ENCODE measurements at regions not wholly inside any gene's neighbourhood (a gene's known extent, or its start where the extent isn't known, plus 50 kb on each side); places are given as distances from the start of the nearest gene placed in this dataset.
"Not testable (repeated sequence)": the region's sequence is repeated elsewhere in the genome, so short reads cannot be mapped to it uniquely, and the experiment has no call there.

DNA sequence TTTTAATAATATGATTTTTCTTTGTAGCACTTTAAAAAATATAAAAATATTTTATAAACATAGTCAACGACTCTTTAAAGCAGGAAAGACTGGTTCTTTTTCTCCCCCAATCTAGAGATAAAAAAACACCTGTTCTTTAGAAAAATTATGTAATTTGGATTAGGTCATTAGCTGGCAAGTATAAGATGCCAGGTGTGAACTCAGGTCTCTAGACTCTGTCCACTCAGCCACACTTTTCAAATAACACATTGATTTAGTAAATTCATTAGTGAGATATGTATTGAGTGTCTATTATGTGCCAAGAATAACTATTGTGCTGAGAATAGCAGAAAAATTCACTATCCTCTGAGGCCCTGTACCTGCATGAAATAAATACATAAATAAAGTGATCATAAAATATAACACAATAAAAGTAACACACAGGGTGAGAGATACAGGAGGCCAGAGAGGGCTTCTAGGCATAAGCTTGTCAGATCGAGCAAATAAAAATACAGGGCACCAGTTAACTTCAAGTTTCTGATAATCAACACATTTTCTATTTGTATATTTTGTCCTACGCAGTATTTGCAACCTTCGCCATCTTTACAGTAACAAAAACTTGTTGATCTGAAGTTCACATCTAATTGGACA lies 867.1 kb upstream of the GBE1 start:
- FAIRE-seq (no peak), DNase-seq (ENCODE audit: low spot score) (no peak)

DNA sequence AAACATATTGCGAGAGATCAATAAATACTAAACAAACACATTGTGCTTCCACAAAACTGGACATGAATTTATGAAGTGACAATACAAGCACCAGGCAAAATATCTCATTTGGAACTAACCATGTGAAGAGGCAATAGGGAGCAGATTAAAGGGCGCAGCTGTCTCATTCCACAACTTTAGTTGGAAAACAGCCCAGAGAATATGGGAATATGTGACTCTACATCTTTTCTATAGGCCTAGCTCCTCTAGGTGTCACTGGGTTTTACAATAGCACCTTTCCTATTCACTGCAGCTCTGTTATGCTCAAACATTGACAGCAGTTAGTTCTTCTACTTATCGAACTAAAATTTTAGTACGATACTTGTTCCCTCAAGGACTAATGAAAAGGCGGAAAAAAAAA lies 866.3 kb upstream of the GBE1 start:
- FAIRE-seq (no peak), DNase-seq (ENCODE audit: low spot score) (no peak)

DNA sequence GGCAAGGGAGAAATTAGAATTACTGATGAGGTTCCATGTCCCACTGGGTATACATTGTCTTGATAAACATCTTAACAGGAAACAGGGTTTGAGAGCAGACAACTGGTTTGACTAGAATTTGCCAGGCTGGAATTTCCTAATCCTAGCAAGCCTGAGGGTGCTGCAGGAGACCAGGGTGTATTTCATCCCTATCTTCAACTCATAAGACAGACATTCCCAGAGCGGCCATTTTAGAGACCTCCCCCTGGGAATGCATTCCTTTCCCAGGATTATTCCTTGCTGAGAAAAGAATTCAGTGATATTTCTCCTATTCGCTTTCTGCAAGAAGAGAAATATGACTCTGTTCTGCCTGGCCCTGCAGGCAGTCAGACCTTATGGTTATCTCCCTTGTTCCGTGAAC lies 859.3 kb upstream of the GBE1 start:
- FAIRE-seq; DNase-seq (ENCODE audit: low spot score): not testable (repeated sequence)

DNA sequence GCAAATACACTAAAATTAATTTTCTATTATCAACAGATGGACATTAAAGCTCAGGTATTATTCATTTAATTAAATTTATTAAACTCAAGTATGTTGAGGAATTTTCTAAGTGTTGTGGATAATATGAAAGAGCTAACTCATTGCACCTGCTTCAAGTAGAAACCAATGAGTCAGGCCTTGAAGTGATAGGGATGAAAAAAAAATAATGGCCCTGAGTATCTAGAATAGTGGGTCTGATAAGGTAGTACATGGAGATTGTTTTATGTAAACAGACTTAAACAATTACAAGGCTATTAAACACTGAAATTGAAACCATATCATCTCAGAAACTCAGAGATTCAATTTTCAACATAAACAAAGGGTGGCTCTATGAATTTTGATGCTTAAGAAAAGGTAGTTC lies 857.1 kb upstream of the GBE1 start:
- FAIRE-seq (no peak), DNase-seq (ENCODE audit: low spot score) (no peak)

DNA sequence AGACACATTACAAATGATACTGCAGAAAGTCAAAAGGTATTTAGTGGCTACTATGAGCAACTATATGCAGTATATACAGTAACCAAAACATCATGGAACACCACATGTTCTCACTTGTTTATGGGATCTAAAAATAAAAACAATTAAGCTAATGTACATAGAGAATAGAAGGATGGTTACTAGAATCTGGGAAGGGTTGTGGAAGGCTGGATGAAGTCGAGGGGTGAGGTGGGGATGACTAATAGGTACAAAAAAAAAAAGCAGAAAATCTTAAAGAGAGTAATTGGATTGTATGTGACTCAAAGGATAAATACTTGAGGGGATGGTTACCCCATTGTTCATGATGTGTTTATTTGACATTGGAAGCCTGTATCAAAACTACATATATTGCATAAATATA lies 848.8 kb upstream of the GBE1 start:
- DNase-seq (ENCODE audit: low spot score) (no peak), FAIRE-seq (no peak)

DNA sequence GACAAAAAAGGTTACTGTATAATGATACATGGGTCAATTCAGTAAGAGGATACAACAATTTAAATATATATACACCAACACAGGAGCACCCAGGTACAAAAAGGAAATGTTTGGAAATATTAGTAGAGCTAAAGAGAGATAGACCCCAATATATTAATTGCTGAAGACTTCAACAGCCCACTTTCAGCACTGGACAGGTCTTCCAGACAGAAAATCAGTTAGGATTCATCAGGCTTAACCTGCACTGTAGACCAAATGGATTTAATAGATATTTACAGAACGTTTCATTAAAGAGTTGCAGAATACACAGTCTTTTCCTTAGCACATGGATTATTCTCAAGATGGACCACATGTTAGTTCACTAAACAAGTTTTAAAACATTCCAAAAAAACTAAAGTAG lies 845.9 kb upstream of the GBE1 start:
- no peak for FAIRE-seq
- DNase-seq (ENCODE audit: low spot score): no peak

DNA sequence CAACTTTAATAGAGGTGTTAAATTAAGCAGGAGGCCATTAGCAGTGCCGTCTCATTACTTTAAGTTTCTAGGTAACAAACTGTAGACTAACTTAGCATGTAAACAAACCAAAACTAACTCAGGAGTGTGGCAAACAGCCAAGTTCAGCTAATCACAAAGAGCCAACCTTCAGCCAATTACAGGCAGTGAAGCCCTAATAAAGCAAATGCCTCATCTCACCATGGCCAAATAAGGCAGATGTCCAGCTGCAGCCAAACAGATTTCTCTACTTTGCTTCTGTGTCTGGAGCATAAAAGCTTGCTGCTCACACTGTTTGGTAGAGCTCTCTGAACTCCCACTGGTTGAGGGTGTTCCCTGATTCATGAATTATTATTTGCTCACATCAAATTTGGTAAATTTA lies 835.4 kb upstream of the GBE1 start:
- no peak for DNase-seq (ENCODE audit: low spot score)
- FAIRE-seq: no peak

DNA sequence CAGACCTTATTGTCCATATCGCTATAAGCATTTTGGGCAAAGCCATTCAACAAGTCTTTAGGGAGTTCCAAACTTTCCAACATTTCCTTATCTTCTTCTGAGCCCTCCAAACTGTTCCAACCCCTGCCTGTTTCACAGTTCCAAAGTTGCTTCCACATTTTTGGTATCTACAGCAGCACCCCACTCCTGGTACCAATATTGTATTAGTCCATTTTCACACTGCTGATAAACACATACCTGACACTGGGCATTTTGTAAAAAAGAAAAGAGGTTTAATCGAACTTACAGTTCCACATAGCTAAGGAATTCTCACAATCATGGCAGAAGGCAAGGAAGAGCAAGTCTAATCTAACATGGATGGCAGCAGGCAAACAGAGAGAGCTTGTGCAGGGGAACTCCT lies 834.1 kb upstream of the GBE1 start:
- no peak for DNase-seq (ENCODE audit: low spot score)
- no peak for FAIRE-seq

DNA sequence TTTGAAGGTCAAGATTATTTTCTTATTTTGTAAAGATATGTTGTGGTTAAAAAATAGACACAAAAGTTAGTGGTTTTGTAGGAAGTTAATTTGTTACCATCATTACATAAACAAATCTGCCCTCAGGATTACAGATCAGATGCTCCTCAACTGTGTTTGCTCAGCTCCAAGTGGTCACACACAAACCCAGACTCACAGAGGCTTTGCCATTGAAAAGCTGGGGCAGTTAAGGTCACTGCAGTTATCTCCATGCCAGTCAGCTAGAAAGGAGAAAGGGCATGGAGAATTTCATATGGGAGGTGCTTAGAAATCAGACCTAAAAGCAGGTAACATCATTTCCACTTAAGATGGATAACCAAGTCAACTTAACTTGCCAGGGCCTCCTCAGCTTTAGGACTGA lies 825.7 kb upstream of the GBE1 start:
- DNase-seq (ENCODE audit: low spot score) (no peak), FAIRE-seq (no peak)

DNA sequence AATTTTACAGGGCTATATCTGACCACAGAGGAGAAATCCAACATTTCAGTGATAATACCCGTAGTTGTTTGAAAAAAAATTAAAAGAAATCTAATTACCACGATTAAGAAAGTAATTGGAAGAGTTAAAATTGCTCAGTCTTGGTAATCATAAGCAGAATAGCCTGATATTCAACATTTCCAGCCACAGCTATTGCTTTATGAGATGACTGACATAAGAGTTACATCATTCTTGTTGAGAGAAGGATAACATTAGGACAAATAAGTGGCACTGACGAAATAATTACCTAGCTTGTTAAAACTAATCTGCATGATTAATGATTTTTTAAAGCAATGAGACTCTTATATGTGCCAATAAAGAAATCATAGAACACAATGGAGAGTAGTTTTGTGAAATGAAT lies 825.0 kb upstream of the GBE1 start:
- no peak for FAIRE-seq
- DNase-seq (ENCODE audit: low spot score): no peak

DNA sequence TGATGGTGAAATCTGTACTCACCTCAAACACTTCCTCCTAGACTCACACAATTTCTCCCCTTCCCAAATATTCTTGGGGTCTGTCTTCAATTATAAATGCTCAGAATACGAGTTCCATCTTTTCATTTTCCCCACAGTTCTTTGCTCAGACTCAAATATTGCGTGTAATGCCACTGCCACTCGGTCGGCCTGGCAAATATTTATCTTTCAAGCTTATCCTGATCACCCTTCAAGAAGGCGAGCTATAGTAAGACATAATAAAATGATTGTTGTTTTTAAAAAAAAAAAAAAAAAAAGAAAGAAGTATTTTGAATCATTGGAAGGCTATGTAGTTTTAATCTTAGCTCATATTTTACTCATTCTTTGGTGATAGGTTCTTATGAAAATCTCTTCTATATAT lies 824.6 kb upstream of the GBE1 start:
- not testable (repeated sequence) for FAIRE-seq; DNase-seq (ENCODE audit: low spot score)

DNA sequence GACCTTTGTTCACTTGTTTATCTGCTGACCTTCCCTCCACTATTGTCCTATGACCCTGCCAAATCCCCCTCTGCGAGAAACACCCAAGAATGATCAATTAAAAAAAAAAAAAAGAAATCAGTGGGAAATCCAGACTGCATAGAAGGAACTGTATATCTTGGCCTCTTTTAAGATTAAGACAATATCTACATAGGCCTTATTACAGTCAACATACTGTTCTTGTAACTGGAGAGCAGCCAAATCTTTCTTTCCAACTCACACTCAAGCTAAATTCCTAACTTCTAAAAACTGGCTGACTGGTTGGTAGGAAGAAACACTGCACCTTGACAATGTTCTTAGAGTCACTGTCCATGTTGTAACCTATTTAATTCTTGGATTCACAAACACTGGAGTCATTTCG lies 824.1 kb upstream of the GBE1 start:
- not testable (repeated sequence) for FAIRE-seq

DNA sequence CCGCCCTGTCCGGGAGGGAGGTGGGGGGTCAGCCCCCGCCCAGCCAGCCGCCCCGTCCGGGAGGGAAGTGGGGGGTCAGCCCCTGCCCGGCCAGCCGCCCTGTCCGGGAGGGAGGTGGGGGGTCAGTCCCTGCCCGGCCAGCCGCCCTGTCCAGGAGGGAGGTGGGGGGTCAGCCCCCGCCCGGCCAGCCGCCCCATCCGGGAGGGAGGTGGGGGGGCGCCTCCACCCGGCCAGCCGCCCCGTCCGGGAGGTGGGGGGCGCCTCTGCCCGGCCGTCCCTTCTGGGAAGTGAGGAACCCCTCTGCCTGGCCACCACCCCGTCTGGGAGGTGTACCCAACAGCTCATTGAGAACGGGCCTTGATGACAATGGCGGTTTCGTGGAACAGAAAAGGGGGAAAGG lies 823.4 kb upstream of the GBE1 start:
- DNase-seq (ENCODE audit: low spot score); FAIRE-seq: not testable (repeated sequence)

More for the DNA sequence above, 824.1 kb upstream of the GBE1 start:
- not testable (repeated sequence) for DNase-seq (ENCODE audit: low spot score)

DNA sequence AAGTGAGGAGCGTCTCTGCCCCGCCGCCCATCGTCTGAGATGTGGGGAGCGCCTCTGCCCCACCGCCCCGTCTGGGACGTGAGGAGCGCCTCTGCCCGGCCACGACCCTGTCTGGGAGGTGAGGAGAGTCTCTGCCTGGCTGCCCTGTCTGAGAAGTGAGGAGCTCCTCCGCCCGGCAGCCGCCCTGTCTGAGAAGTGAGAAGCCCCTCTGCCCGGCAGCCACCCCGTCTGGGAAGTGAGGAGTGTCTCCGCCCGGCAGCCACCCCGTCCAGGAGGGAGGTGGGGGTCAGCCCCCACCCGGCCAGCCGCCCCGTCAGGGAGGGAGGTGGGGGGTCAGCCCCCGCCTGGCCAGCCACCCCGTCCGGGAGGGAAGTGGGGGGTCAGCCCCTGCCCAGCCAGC lies 823.0 kb upstream of the GBE1 start:
- not testable (repeated sequence) for FAIRE-seq; DNase-seq (ENCODE audit: low spot score)

DNA sequence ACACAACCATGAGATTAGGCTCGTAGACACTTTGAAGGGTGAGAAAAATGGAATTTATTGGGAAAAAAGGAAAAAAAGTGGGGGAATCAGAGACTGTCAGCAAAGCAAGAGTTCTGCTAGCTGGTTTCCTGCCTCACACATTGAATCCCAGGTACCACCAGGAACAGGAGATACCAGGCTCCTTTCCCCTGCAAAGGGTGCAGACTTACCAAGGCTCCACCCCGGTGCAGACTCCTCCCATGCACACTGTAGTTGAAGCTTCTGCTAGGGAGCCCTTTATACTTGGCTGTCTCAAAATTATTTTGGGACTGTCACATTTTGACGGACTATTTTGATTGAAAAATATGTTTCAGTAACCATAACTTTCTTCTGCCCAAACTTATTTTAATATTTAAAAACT lies 819.9 kb upstream of the GBE1 start:
- FAIRE-seq (no peak), DNase-seq (ENCODE audit: low spot score) (no peak)

DNA sequence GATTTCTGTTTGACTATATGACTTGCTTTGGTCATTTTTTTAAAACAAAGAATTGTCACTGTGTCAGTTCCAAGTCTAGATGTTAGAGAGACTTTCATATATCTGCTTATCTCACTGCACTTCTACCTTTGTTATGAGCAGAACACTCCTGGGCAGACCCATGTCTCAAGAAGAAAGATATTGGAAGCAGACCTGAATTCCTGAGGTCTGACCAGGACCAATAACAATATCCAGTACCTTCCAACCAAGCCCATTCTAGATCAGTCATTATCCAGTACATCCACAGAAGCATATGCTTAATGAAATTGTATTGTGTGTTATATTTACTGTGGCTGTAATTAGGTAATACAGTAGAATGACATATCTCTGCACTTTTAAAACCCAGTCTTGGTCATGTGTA lies 811.3 kb upstream of the GBE1 start:
- FAIRE-seq: no peak
- DNase-seq (ENCODE audit: low spot score): no peak

DNA sequence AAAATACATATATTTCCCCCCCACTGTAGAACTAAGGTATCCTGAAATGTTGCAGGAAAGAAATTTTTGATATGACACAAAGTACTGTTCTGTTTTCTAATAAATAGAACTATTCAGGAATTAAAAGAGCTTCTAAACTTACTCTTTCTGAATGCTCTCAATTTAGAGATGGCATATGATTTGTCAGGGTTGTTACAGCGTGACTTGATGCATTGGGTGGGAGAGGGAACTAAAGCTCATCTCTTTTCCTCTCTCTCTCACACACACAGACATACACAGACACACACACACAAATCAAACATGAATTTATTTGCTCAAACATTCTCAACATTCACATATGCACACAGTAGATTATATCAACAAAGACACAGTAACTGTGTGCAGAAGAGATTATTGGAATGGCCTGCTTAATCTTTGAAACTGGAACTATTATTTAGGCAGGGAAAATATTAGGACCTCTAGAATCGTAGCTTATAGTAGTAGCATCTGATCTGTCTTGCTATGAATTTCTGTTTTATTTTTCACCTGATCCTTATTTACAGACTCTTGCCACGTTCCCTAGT lies 807.4 kb upstream of the GBE1 start:
- FAIRE-seq (no peak), DNase-seq (ENCODE audit: low spot score) (no peak)

DNA sequence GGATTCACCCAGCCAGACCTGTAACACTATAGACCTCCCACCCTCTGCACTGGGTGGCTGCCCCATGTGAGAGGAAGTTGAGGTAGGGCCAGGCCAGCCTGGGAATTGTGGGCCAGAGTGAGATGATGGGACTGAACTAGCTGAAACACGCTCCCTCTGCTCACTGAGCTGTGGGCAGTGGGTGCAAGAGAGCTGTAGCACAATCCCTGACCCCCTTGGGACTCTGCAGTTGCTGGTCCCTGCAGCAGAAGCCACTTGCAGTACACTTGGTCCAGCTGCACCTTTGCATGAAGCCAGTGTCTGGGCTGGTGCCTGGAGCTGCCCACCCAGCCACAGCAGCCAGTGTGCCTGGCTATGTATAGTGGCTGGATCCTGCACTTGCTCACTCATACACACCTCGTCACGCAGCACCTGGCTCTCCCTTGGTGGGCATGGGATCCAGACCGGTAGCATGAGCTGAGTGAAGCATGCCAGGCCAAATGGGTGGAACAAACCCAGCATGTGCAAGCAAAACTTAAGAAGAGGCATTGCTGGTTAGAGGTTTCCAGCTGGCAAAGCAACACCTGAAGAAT lies 805.7 kb upstream of the GBE1 start:
- DNase-seq (ENCODE audit: low spot score) (no peak), FAIRE-seq (no peak)

DNA sequence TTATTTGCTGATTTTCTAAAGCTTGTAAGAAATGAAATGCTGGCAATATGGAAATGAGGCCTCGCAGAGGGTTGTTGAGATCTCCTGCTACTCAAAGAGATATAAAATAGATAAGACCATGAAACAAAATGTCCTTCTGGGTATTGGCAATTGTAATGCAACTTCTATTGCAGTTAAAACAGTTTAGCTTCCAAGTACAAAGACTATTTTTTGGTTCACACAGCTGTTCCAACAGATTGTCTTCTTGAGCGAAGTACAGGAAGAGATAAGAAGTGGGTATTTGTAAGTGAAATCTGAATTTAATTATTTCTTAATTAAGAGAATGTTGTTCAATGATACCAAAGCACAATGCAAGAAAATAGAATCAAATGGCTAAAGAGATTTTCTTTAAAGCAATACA lies 801.5 kb upstream of the GBE1 start:
- FAIRE-seq: no peak

DNA sequence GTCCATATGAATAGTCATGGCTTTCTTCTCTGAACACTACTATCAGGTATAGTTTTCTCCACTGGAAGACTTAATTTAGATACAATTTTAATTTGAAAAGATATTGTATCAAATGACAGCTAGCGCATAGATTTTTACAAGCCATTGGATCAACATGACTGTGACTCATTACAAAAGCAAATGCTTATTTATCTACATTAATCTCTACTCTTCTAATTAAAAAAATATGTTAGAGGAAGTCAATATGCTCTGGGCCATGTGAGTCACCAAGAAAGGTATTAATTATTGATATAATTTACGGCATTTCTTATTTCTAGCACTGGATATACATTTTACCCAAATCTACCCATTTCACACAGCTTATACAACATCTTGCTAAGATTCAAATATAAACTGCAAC lies 800.3 kb upstream of the GBE1 start:
- FAIRE-seq (no peak), DNase-seq (ENCODE audit: low spot score) (no peak)

More for the DNA sequence above, 801.5 kb upstream of the GBE1 start:
- no peak for DNase-seq (ENCODE audit: low spot score)

DNA sequence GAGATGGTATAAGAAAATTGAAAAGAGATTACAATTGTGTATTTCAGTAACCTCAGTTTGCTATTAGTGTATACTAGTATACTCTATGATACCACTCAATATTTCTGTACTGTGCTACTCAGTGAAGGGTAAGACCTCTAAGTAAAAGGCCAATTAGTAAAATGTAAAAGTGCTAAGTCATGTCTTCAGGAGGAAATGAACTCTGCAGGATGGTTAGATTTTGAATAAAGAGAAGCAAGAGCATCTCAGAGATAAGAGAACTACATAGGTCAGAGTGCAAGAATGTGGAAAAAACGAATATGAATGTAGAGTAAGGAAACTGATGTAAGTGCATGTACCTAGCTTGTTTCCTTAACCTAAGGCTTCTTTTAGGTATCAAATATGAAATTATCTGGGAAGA lies 796.6 kb upstream of the GBE1 start:
- FAIRE-seq (no peak), DNase-seq (ENCODE audit: low spot score) (no peak)

DNA sequence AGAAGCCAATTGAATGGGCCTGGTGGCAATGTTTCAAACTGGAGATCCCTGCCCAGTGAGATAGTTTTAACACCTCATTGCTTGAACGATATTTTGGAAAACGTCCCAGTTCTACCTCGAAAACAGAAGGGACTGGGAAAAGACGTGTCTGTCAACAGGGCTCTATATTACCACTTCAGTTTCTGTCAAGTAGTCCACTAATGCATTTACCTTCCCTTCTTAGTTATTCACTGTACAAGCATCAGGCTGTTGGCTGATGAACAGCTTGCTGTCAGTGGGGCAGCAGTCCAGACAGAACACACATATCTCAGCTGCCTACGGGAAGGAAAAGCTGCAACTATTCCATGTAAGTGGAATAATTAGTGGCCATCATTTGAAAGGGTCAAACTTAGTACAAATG lies 794.7 kb upstream of the GBE1 start:
- DNase-seq (ENCODE audit: low spot score): no peak
- FAIRE-seq: no peak

DNA sequence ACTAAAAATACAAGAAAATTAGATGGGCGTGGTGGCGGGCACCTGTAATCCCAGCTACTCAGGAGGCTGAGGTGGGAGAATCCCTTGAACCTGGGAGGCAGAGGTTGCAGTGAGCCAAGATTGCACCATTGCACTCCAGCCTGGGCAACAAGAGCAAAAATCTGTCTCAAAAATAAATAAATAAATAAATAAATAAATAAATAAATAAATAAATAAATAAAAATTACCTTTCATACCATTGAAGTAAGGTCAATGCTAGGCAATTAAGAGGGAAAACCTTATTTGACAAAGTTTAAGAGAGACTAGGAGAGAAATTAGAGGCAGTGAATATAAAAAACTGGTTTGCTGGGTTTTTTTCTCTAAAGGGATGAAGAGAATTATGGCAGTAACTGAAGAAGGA lies 781.1 kb upstream of the GBE1 start:
- not testable (repeated sequence) for DNase-seq (ENCODE audit: low spot score); FAIRE-seq
